DND-41 (cell line): ENCODE measurements at regions not wholly inside any gene's neighbourhood (a gene's known extent, or its start where the extent isn't known, plus 50 kb on each side); places are given as distances from the start of the nearest gene placed in this dataset.

Experiments
- EZH2 ChIP-seq: IDR thresholded peaks from 3 replicates; pipeline ENCODE4 v1.6.1; 2012; ENCODE audit warnings: borderline replicate concordance, low read depth, mild to moderate bottlenecking, moderate library complexity, low read length, inconsistent platforms; ENCODE audit not compliant: severe bottlenecking
- TF ChIP-seq, protein P1 (sequence below): IDR thresholded peaks from 2 replicates; pipeline ENCODE4 v1.5.1; 2012; ENCODE audit warnings: borderline replicate concordance, low read length, moderate library complexity, mild to moderate bottlenecking; ENCODE audit not compliant: poor library complexity, severe bottlenecking; ENCODE audit errors: extremely low read depth

DNA sequence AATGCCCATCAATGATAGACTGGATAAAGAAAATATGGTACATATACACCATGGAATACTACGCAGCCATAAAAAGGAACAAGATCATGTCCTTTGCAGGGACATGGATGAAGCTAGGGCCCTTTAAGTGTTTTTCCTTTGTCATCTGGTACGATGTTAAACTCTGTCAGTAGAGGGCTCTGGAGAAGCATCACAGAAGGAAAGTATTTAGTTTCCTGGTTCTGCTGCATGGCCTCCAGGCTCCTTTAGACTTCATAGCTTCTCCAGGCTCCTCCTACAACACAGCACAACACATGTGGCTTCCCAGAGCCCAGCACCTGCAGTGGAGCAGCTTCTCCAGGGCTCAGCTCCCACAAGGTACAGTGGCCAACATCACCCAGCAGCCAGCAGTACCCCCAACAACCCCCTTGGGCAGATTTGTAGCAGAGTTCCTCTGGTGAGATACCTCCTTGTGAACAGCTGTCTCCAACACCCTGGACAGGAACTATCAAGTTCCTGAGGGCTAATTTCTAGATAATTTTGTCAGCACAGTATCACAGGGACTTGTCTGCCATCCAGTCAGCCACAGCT lies 63.4 kb downstream of the KCTD12 start:
- TF ChIP-seq, protein P1, sequence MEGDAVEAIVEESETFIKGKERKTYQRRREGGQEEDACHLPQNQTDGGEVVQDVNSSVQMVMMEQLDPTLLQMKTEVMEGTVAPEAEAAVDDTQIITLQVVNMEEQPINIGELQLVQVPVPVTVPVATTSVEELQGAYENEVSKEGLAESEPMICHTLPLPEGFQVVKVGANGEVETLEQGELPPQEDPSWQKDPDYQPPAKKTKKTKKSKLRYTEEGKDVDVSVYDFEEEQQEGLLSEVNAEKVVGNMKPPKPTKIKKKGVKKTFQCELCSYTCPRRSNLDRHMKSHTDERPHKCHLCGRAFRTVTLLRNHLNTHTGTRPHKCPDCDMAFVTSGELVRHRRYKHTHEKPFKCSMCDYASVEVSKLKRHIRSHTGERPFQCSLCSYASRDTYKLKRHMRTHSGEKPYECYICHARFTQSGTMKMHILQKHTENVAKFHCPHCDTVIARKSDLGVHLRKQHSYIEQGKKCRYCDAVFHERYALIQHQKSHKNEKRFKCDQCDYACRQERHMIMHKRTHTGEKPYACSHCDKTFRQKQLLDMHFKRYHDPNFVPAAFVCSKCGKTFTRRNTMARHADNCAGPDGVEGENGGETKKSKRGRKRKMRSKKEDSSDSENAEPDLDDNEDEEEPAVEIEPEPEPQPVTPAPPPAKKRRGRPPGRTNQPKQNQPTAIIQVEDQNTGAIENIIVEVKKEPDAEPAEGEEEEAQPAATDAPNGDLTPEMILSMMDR: peak; percentile 17
- no peak for TF ChIP-seq EZH2
